Stomach smooth muscle (tissue), 2 donors: ENCODE measurements at regions not wholly inside any gene's neighbourhood (a gene's known extent, or its start where the extent isn't known, plus 50 kb on each side); places are given as distances from the start of the nearest gene placed in this dataset.
A peak's percentile ranks its signal among the peaks of the same experiment; 100 is the strongest.

Experiments
- H3K27ac ChIP-seq: one replicate; pipeline ENCODE4 v1.7.0; 2013; ENCODE audit warnings: mild to moderate bottlenecking, low read length, inconsistent platforms
- H3K27me3 ChIP-seq, 2 donors: one replicate each; pipeline ENCODE4 v1.7.0; 2013; ENCODE audit warnings: low read length in 2 of 2; ENCODE audit not compliant: insufficient read depth in 2 of 2, control insufficient read depth in 1 of 2
- H3K36me3 ChIP-seq, 2 donors: one replicate each; pipeline ENCODE4 v1.7.0; 2013; ENCODE audit warnings: low read length in 2 of 2; ENCODE audit not compliant: control insufficient read depth in 2 of 2, insufficient read depth in 2 of 2
- H3K4me1 ChIP-seq: one replicate; pipeline ENCODE4 v1.7.0; 2013; ENCODE audit warnings: low read length; ENCODE audit not compliant: control insufficient read depth, insufficient read depth
- H3K4me3 ChIP-seq, 2 donors: one replicate each; pipeline ENCODE4 v1.7.0; 2013; ENCODE audit warnings: low read length in 2 of 2
- H3K9ac ChIP-seq, 2 donors: one replicate each; pipeline ENCODE4 v1.7.0; 2013; ENCODE audit warnings: low read length in 2 of 2, mild to moderate bottlenecking in 1 of 2
- H3K9me3 ChIP-seq, 2 donors: one replicate each; pipeline ENCODE4 v1.7.0; 2013; ENCODE audit warnings: low read length in 2 of 2; ENCODE audit not compliant: control insufficient read depth in 2 of 2
- donor health status: healthy.
- donor health status: Pancreatic carcinoma.

DNA sequence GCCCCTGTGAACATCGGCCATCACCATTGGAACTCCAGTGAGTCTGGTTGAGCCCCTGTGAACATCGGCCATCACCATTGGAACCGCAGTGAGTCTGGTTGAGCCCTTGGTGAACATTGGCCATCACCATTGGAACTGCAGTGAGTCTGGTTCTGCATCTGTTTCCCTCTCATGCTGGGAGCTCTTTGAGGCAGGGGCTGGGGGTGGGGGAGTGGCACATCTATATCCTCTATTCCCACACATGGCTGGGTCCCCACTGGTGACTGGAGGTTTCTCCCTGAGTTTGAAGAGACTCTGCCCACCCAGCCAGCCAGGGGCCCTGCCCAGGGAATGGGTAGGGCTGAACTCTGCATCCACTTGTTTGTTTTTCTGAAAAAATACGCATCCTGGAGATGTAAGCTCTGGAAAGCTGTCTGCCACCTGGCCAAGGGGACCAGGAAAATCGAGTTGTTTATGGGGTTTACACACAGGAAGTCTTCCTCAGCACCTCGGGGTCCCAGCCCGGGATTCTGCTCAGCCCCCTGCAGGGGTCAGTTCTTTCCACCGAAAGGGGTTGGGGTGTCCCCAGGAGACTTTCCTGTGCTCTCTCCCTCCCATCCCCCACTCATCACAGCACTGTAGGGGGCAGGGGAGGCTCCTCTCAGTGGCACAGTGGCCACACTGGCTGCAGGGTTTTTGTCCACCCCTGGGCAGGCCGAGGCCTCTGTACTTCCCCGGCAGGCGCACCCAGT is 170.5 kb upstream of the GSC start:
- Histone ChIP-seq H3K9ac (no peak overlapping the region), H3K4me3 (no peak overlapping the region), H3K9me3 (no peaks in the 10 kb centered on the region), H3K27me3 (no peaks in the 10 kb centered on the region), H3K27ac (no peak overlapping the region), H3K4me1 (peaks cover 16% of the 10 kb centered on the region), H3K36me3 (no peaks in the 10 kb centered on the region)

DNA sequence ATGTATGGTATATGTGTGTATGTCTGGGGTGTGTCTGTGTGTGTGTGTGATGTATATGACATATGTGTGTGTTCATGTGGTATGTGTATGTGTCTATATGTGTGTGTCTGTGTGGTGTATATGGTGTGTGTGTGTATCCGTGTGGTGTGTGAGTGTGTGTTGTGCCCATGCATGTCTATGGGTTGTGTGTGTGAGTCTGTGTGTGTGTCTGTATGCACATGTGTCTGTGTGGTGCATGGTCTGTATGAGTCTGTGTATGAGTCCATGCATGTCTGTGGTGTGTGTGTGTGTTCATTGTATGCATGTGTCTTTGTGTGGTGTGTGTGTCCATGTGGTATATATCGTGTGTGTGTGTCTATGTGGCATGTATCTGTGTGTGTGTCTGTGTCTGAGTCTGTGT is 168.1 kb upstream of the GSC start:
- H3K4me3 ChIP-seq, result no peak overlapping the region
- no peaks in the 10 kb centered on the region for H3K9me3 ChIP-seq
- no peak overlapping the region for H3K27ac ChIP-seq
- no peak overlapping the region for H3K9ac ChIP-seq
- H3K4me1 ChIP-seq, result peaks cover 24% of the 10 kb centered on the region
- no peaks in the 10 kb centered on the region for H3K36me3 ChIP-seq
- no peaks in the 10 kb centered on the region for H3K27me3 ChIP-seq

DNA sequence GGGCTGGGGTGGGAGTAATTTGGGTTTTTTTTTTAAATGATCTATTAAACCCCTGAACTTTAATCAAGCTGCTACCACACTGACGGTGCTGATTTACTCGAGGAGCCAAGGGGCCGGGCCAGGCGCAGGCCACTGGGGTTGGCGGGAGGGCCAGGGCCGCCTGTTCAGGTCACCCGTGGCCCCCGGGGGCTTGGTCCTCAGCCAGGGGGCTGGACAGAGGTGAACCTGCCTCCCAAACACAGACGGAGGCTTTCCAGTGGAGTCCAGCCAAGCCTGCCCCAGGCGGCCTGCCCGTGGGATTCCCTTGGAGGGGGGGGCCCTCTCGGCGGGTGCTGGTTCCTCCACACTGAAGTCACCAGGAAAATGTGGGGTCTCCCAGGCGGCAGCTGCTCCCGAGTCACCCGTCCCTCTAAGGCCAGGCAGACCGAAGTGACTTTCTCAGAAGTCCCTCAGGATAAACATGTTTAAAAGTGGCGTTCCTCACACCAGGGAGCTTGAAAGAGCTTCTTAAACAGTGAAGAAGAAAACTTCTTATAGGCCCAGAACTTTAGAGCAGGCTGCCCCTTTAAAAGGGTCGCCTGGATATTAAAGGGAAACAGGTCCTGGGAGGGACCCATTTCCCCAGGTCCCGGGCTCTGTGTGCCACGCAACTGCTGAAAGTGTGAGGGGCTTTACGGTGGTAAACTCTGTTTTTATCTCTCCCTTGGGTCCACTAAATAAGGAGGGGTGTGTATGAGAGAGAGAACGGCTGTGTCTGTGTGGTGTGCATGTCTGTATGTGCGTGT is 167.2 kb upstream of the GSC start:
- peak overlapping the region; percentile 13 to 66 for H3K4me3 ChIP-seq
- H3K36me3 ChIP-seq, result no peaks in the 10 kb centered on the region
- peaks cover 24% of the 10 kb centered on the region for H3K4me1 ChIP-seq
- peak overlapping the region; percentile 77 for H3K27ac ChIP-seq
- no peaks in the 10 kb centered on the region for H3K27me3 ChIP-seq
- H3K9me3 ChIP-seq, result no peaks in the 10 kb centered on the region
- H3K9ac ChIP-seq, result peak overlapping the region; percentile 49 to 58

DNA sequence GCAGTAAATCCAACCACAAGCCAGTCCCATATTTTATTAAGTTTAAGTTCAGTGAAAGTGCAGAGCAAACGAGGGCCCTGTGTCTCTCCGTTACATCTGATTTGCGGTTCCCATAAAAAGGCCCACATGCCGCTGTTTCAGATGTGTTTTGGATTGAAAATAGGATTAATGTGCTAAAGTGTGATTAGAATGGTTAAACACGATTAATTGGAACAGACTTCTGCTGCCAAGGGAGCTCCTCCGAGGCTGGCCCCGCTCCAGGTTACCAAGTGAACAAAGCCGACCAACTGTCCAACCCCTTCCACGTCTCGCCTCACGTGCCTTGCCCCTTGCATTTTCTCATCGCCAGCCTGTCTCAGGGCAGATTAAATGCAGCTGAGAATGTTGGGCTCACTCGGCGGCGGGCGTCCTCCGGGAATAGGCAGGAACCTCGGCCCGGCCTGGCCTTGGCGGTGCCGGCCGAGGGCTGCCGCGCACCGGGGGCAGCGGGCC is 166.5 kb upstream of the GSC start:
- no peaks in the 10 kb centered on the region for H3K9me3 ChIP-seq
- no peaks in the 10 kb centered on the region for H3K27me3 ChIP-seq
- peak overlapping the region in 1 of 2 donors; percentile 66 for H3K4me3 ChIP-seq
- H3K9ac ChIP-seq, result peak overlapping the region; percentile 13 to 49
- peak overlapping the region; percentile 77 for H3K27ac ChIP-seq
- H3K36me3 ChIP-seq, result no peaks in the 10 kb centered on the region
- peaks cover 24% of the 10 kb centered on the region for H3K4me1 ChIP-seq

DNA sequence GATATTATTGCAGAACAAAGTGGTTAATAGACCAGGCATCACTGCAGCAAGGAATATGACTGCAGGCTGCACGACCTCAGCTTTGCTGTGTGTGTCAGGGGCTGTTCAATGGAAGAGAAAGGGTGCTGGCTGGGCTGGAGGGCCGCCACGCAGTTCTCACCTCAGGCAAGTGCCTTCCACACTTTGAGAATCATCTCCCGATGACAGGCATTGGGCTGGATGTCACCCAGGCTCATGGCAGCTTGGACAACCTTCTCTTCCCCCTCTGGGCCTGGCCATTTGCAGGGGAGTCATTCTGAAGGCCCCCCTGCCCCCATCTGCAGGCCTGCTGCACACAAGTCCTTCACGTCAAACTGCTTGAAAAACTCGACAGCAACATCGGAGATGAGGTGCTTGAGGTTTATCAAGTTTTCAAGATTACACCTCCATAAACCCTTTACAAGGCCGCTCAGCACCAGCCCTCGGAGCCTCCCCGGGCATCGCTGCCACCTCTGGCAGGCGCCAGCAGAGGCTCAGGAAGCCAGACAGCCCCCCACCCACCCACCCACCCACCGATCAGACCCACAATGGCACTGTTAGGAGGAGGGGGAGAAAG is 165.9 kb upstream of the GSC start:
- Histone ChIP-seq H3K9ac (no peak overlapping the region), H3K27ac (no peak overlapping the region), H3K4me3 (no peak overlapping the region), H3K36me3 (no peaks in the 10 kb centered on the region), H3K4me1 (peaks cover 24% of the 10 kb centered on the region), H3K9me3 (no peaks in the 10 kb centered on the region), H3K27me3 (no peaks in the 10 kb centered on the region)

DNA sequence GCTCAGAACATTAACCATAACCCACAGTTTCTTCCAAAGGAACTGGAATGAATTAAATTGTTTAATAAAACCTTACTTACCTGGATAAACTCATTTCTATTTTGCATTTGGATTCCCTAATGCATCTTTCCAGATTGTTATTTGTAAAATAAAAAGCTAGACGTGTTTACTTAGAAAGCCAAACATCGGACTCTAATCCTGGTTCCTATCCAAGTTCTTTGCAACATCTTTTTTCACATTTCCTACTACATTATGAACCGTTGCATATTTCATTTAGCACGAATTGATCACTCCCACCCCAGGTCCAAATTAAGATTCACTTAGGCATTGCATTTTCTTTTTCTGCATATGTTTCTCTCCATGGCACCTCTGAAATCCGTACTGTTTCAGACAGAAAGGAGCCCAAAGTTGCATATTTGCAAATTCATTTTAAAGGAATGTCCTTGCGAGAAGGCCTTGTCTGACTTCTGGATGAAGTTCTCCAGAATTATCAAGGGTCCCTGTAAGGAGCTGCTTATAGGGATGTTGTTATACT is 164.4 kb upstream of the GSC start:
- Histone ChIP-seq H3K4me1 (peaks cover 24% of the 10 kb centered on the region), H3K27ac (no peak overlapping the region), H3K9me3 (no peaks in the 10 kb centered on the region), H3K27me3 (no peaks in the 10 kb centered on the region), H3K36me3 (no peaks in the 10 kb centered on the region), H3K4me3 (no peak overlapping the region), H3K9ac (no peak overlapping the region)

DNA sequence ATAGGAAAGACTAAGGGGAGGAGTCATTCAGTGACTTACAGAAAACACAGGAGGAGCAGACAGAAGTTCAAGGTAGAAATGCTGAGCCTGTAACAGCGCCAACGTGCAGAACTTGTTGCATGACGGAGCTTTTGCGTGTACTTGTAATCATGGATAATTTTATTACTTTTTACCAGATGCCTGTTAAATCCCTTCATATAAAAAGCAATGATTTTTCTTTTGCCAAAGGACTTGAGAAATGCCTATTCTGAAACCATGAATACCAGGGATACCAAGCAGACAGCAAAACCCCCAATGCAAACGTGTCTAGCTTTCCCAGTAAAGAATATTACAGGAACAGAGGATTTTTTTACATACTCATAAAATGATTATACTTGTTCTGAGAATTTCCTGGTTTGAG is 163.6 kb upstream of the GSC start:
- Histone ChIP-seq H3K27me3 (no peaks in the 10 kb centered on the region), H3K4me3 (no peak overlapping the region), H3K9me3 (no peaks in the 10 kb centered on the region), H3K4me1 (peaks cover 24% of the 10 kb centered on the region), H3K9ac (no peak overlapping the region), H3K27ac (no peak overlapping the region), H3K36me3 (no peaks in the 10 kb centered on the region)

DNA sequence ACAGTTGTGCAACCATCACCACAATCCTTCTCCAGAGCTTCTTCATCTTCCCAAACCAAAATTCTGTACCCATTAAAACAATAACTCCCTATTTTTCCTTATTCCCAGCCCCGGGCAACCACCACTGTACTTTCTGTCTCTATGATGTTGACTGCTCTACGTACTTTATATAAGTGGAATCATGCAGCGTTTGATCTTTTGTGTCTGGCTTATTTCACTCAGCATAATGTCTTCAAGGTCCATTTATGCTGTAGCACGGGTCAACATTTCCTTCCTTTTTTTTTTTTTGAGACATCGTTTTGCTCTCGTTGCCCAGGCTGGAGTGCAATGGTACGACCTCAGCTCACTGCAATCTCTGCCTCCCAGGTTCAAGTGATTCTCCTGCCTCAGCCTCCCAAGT is 162.7 kb upstream of the GSC start:
- Histone ChIP-seq H3K4me3 (no peak overlapping the region), H3K27me3 (no peaks in the 10 kb centered on the region), H3K9me3 (no peaks in the 10 kb centered on the region), H3K36me3 (no peaks in the 10 kb centered on the region), H3K27ac (no peak overlapping the region), H3K9ac (no peak overlapping the region), H3K4me1 (peaks cover 22% of the 10 kb centered on the region)

DNA sequence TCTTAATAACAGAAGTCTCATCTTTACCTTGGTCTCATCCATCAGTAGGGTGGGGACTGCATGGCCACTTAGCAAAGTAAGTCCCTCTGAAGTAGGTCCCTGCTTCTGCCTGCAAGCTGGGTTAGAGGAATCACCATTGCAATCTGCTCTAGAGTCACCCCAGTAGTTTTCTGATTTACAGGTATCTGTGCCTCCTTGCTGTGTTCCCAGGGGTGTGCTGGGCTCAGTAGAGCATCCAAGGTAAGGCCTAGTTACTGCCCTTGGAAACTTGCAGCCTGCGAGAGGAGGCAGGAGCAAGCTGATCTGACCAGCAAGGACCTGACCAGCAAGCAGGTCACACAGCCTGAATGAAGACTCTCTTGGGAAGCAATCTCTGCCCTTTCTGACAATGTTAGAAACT is 160.8 kb upstream of the GSC start:
- Histone ChIP-seq H3K27me3 (no peaks in the 10 kb centered on the region), H3K27ac (no peak overlapping the region), H3K9me3 (no peaks in the 10 kb centered on the region), H3K4me1 (peaks cover 7% of the 10 kb centered on the region), H3K36me3 (no peaks in the 10 kb centered on the region), H3K4me3 (no peak overlapping the region), H3K9ac (no peak overlapping the region)

DNA sequence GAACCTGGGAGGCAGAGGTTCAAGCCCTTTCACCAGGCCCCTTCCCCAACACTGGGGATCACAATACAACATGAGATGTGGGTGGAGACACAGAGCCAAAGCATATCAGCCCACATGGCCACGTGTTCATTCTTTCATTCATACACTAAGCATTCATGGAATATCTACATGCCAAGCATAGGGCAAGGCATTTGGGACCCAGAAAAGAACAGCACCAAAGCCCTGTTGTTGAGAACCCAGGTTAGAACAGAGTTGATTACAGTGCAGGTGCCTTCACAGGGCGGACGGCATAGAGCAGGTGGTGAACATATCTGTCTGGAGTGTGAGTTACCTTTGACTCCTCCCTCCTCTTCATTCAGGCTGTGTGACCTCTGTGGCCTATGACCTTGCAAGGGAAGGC is 159.4 kb upstream of the GSC start:
- Histone ChIP-seq H3K9ac (no peak overlapping the region), H3K36me3 (no peaks in the 10 kb centered on the region), H3K4me3 (no peak overlapping the region), H3K9me3 (no peaks in the 10 kb centered on the region), H3K4me1 (peaks cover 7% of the 10 kb centered on the region), H3K27me3 (no peaks in the 10 kb centered on the region), H3K27ac (no peak overlapping the region)
